ENCODE measurements at regions not wholly inside any gene's neighbourhood (a gene's known extent, or its start where the extent isn't known, plus 50 kb on each side); places are given as distances from the start of the nearest gene placed in this dataset.

GRCh38 chr15:29319823-29320222, 50.2 kb upstream of the NSMCE3 start:
- Histone ChIP-seq H3K9me1 (ENCODE audit: control insufficient read depth, extremely low read depth, insufficient read depth, low read length) (no peaks in the 10 kb centered on the region), H3K4me1 (ENCODE audit: control insufficient read depth, extremely low read depth, insufficient read depth, low read length) (no peaks in the 10 kb centered on the region), H3K4me3 (ENCODE audit: control insufficient read depth in 2 of 3, extremely low read depth in 1 of 3, insufficient read depth in 2 of 3, low read depth in 1 of 3, low read length in 3 of 3) (no peak overlapping the region), H3K27me3 (ENCODE audit: control insufficient read depth, extremely low read depth, insufficient read depth, low read length) (no peaks in the 10 kb centered on the region), H3K27ac (ENCODE audit: control insufficient read depth, insufficient read depth, low read length) (no peak overlapping the region), H3K79me2 (ENCODE audit: control insufficient read depth, insufficient read depth, low read length) (no peaks in the 10 kb centered on the region), H3K9me3 (ENCODE audit: control insufficient read depth, low read depth, low read length) (no peaks in the 10 kb centered on the region), H2AFZ (ENCODE audit: control insufficient read depth, low read length) (no peak overlapping the region), H3K9ac (ENCODE audit: control insufficient read depth, extremely low read depth, insufficient read depth, low read length) (no peak overlapping the region), H3K36me3 (ENCODE audit: control insufficient read depth in 2 of 2, extremely low read depth in 1 of 2, insufficient read depth in 2 of 2, low read length in 2 of 2) (no peaks in the 10 kb centered on the region), H4K20me1 (ENCODE audit: control insufficient read depth, extremely low read depth, insufficient read depth, low read length) (no peaks in the 10 kb centered on the region), H3K4me2 (ENCODE audit: control insufficient read depth, extremely low read depth, insufficient read depth, low read depth, low read length) (no peak overlapping the region)
- FAIRE-seq (no peak), DNase-seq (ENCODE audit: low read depth, low spot score) (no peak)
- TF ChIP-seq EZH2 (IDR thresholded peaks at IDR 0.05; ENCODE audit: low read length) (no peak), CTCF (optimal IDR thresholded peaks at IDR 0.05 in 1 of 3, IDR thresholded peaks at IDR 0.05 in 1 of 3, conservative IDR thresholded peaks at IDR 0.05 in 1 of 3; ENCODE audit: extremely low read depth in 1 of 3, insufficient read depth in 2 of 3, low read length in 3 of 3) (no peak)
- dilution Hi-C loops (cut with MboI; ENCODE audit: extremely low pct_ligation_motif_present, low sequenced_read_pairs): no loop called here
